Nephron (organoid): ENCODE measurements at regions not wholly inside any gene's neighbourhood (a gene's known extent, or its start where the extent isn't known, plus 50 kb on each side); places are given as distances from the start of the nearest gene placed in this dataset.
"Not testable (repeated sequence)": the region's sequence is repeated elsewhere in the genome, so short reads cannot be mapped to it uniquely, and the experiment has no call there.

Experiments
- H3K27ac Mint-ChIP-seq, 3 experiments: 2 replicates each; pipeline ENCODE4 v1.8.0; 2020; ENCODE audit warnings: mixed read lengths in 3 of 3, mild to moderate bottlenecking in 2 of 3, moderate library complexity in 1 of 3
- H3K27me3 Mint-ChIP-seq: 2 replicates; pipeline ENCODE4 v1.8.0; 2021; ENCODE audit warnings: low read depth, mild to moderate bottlenecking, moderate library complexity, mixed read lengths
- H3K36me3 Mint-ChIP-seq: 2 replicates; pipeline ENCODE4 v1.8.0; 2020; ENCODE audit warnings: low read depth, mixed read lengths
- H3K4me1 Mint-ChIP-seq: 2 replicates; pipeline ENCODE4 v1.8.0; 2020; ENCODE audit warnings: mixed read lengths
- H3K4me3 Mint-ChIP-seq, 3 experiments: 2 replicates each; pipeline ENCODE4 v1.8.0; 2020; ENCODE audit warnings: mild to moderate bottlenecking in 3 of 3, mixed read lengths in 3 of 3, moderate library complexity in 2 of 3
- H3K9me3 Mint-ChIP-seq: 2 replicates; pipeline ENCODE4 v1.8.0; 2020; ENCODE audit warnings: mixed read lengths
- CTCF ChIP-seq, 3 experiments: fragments of 200-600 bp; sonication (generic); IDR thresholded peaks; one replicate each; pipeline ENCODE4 v1.5.0; 2021; ENCODE audit warnings: antibody characterized with exemption in 3 of 3; ENCODE audit not compliant: unreplicated experiment in 3 of 3

DNA sequence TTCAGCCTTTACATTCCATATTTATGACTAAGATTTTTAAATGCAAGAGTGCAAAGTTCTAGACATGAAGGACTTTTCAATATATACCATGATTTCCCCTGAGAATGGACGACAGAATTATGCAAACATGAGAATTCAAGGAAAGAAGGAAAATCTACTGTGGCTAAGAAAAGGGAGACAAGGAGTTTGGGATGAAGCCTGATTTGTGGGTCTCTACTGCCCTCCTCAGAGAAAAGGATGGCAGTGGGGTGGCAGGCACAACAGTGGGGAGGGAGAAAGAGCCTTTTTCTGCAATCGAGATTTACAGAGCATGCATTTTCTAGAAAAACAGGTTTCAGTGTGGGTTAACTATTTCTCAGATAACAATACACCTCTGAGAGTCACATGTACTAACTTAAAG is 466.9 kb upstream of the NRSN1 start:
- Mint-ChIP-seq H3K4me1 (peaks cover 33% of the 10 kb centered on the region), H3K27ac (peak overlapping the region; percentile 24 to 57 (median 30)), H3K36me3 (no peaks in the 10 kb centered on the region), H3K4me3 (no peak overlapping the region), H3K9me3 (no peaks in the 10 kb centered on the region), H3K27me3 (no peaks in the 10 kb centered on the region)
- peak; percentile 66 to 77 (median 72) for TF ChIP-seq CTCF (IDR thresholded peaks at IDR 0.05; ENCODE audit: unreplicated experiment in 3 of 3)

DNA sequence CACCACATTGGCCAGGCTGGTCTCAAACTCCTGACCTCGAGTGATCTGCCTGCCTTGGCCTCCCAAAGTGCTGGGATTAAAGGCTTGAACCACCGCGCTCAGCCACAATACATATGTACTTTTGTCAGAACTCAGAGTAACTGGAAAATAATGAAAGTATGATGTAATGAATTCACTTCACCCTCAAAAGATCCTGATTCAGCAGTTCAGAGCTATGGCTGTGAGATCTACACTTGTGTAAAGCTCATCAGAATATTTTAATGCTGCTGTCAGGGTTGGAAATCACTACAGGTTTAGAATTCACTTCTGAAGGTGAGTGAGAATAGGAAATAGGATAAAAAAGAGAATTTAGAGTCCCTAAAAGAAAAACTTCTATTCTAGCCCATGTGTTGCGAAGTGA is 464.5 kb upstream of the NRSN1 start:
- Mint-ChIP-seq H3K27ac (no peak overlapping the region), H3K27me3 (no peaks in the 10 kb centered on the region), H3K36me3 (peaks cover under 1% of the 10 kb centered on the region), H3K9me3 (peaks cover 3% of the 10 kb centered on the region), H3K4me1 (peaks cover 16% of the 10 kb centered on the region), H3K4me3 (no peak overlapping the region)
- no peak for TF ChIP-seq CTCF (IDR thresholded peaks at IDR 0.05; ENCODE audit: unreplicated experiment in 3 of 3)

DNA sequence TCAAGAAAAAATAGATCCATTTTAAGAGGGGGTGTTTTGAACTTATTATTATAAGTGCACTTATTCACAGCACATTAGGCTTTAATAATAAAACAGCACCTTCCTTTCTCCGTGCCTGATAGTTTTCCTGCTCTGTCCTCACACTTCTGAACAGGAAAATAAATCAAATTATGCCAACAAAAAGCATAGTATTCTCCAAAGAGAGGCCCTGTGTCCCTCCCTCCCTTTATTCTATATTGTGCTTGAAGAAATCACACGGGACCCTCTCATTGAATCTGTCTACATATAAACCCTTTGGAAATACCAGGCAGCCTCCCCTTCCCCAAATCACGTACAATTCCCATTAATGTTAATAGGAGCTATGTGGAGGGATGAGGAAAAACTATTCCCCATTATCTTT is 462.9 kb upstream of the NRSN1 start:
- no peak for TF ChIP-seq CTCF (IDR thresholded peaks at IDR 0.05; ENCODE audit: unreplicated experiment in 3 of 3)
- Mint-ChIP-seq H3K4me1 (peaks cover 5% of the 10 kb centered on the region), H3K4me3 (no peak overlapping the region), H3K36me3 (peaks cover 10% of the 10 kb centered on the region), H3K27me3 (no peaks in the 10 kb centered on the region), H3K27ac (peak overlapping the region in 1 of 3 experiments; percentile 35), H3K9me3 (peaks cover 14% of the 10 kb centered on the region)

- Mint-ChIP-seq H3K9me3 (peaks cover 14% of the 10 kb centered on the region), H3K4me3 (no peak overlapping the region), H3K4me1 (peaks cover 5% of the 10 kb centered on the region), H3K27me3 (no peaks in the 10 kb centered on the region), H3K36me3 (peaks cover 10% of the 10 kb centered on the region), H3K27ac (peak overlapping the region in 1 of 3 experiments; percentile 35)
- TF ChIP-seq CTCF (IDR thresholded peaks at IDR 0.05; ENCODE audit: unreplicated experiment in 3 of 3) = no peak
Measured at GRCh38 chr6:23663652-23664051, 462.4 kb upstream of the NRSN1 start.

- not testable (repeated sequence) for H3K27ac Mint-ChIP-seq, H3K27me3 Mint-ChIP-seq, H3K4me1 Mint-ChIP-seq, H3K4me3 Mint-ChIP-seq
- peaks cover 22% of the 10 kb centered on the region for H3K36me3 Mint-ChIP-seq
- H3K9me3 Mint-ChIP-seq = peaks cover 29% of the 10 kb centered on the region
Measured at GRCh38 chr6:23665911-23666310, 460.1 kb upstream of the NRSN1 start.

DNA sequence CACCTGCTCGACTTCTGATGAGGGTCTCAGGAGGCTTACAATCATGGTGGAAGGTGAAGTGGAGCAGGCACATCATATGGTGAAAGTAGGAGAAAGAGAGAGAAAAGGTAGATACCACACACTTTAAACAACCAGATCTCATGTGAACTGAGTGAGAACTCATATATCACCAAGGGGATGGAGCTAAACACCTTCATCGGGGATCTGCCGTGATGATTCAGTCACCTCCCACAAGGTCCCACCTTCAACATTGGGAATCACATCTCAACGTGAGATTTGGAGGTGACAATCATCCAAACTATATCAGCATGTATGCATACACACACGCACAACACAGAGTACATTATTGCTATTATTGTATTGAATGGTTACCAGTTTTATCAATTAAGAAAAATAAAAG is 453.3 kb upstream of the NRSN1 start:
- H3K9me3 Mint-ChIP-seq = peaks cover 54% of the 10 kb centered on the region
- H3K27me3 Mint-ChIP-seq = no peaks in the 10 kb centered on the region
- no peak overlapping the region for H3K4me3 Mint-ChIP-seq
- H3K36me3 Mint-ChIP-seq = peaks cover 33% of the 10 kb centered on the region
- H3K27ac Mint-ChIP-seq = no peak overlapping the region
- no peaks in the 10 kb centered on the region for H3K4me1 Mint-ChIP-seq
- no peak for TF ChIP-seq CTCF (IDR thresholded peaks at IDR 0.05; ENCODE audit: unreplicated experiment in 3 of 3)
